ENCODE measurements at regions not wholly inside any gene's neighbourhood (a gene's known extent, or its start where the extent isn't known, plus 50 kb on each side); places are given as distances from the start of the nearest gene placed in this dataset.

- H3K4me3 ChIP-seq: no peak overlapping the region
- in situ Hi-C loops (cut with MboI) (no loop called here), intact Hi-C loops (cut with micrococcal nuclease) (no loop called here)
- no peaks in the 10 kb centered on the region for H4K20me1 ChIP-seq (replicated peaks; ENCODE audit: control insufficient read depth, insufficient read depth, low read length)
- H3K4me2 ChIP-seq (ENCODE audit: insufficient read depth, low read length): no peak overlapping the region
- FAIRE-seq: no peak
- ATAC-seq: no peak
- H3K79me2 ChIP-seq (ENCODE audit: control insufficient read depth, insufficient read depth, low read length): no peaks in the 10 kb centered on the region
- H3K36me3 ChIP-seq (ENCODE audit: control insufficient read depth, insufficient read depth, low read length): no peaks in the 10 kb centered on the region
- no TSS peak for BruUV-seq (replicated peaks)
- no peak for DNase-seq (ENCODE audit: extremely low read depth in 1 of 4, low spot score in 3 of 4)
- CTCF ChIA-PET (ENCODE audit: low intra/inter-chr PET ratio): no interaction called here
- no peak overlapping the region for H3K9ac ChIP-seq (ENCODE audit: insufficient read depth in 1 of 2, low read depth in 2 of 2, low read length in 2 of 2)
- no peak overlapping the region for H2AFZ ChIP-seq (ENCODE audit: low read depth, low read length)
- no peaks in the 10 kb centered on the region for H3K4me1 ChIP-seq (replicated peaks in 1 of 2; ENCODE audit: control insufficient read depth in 2 of 2, insufficient read depth in 2 of 2, low read length in 2 of 2)
- POLR2A ChIA-PET: no interaction called here
- TF ChIP-seq SAFB (IDR thresholded peaks at IDR 0.05; ENCODE audit: borderline replicate concordance, low read depth, low read length) (no peak), POLR2G (IDR thresholded peaks at IDR 0.05; ENCODE audit: low read depth, low read length) (no peak), ZNF639 (CRISPR knock-in tag; conservative IDR thresholded peaks at IDR 0.05 in 1 of 2, IDR thresholded peaks at IDR 0.05 in 1 of 2) (no peak), CEBPZ (IDR thresholded peaks at IDR 0.05; ENCODE audit: borderline replicate concordance, low read depth, low read length) (no peak), JUN (IDR thresholded peaks at IDR 0.05; ENCODE audit: borderline replicate concordance, low read depth, low read length) (no peak), JUN (CRISPR knock-in tag; IDR thresholded peaks at IDR 0.05; ENCODE audit: borderline replicate concordance) (no peak), ZNF830 (CRISPR knock-in tag; IDR thresholded peaks at IDR 0.05) (no peak), ZNF695 (CRISPR knock-in tag; IDR thresholded peaks at IDR 0.05) (no peak), NR2C1 (IDR thresholded peaks at IDR 0.05) (no peak), NR2C1 (tag; IDR thresholded peaks at IDR 0.05) (no peak), NCOA2 (IDR thresholded peaks at IDR 0.05; ENCODE audit: partially characterized antibody in 2 of 2) (no peak), TEAD1 (CRISPR knock-in tag; IDR thresholded peaks at IDR 0.05) (no peak)
- 0% methylated on average over 2 of the region's 2 CpGs for WGBS (ENCODE audit: insufficient coverage, low coverage, missing lambda C conversion rate)
- H3K27me3 ChIP-seq (ENCODE audit: control insufficient read depth in 2 of 2, insufficient read depth in 2 of 2, low read length in 2 of 2): no peaks in the 10 kb centered on the region
- H3K9me1 ChIP-seq (ENCODE audit: control insufficient read depth, insufficient read depth, low read length): no peaks in the 10 kb centered on the region
- no peaks in the 10 kb centered on the region for H3K9me3 ChIP-seq (replicated peaks; ENCODE audit: control insufficient read depth, insufficient read depth, low read depth, low read length)
- no peak overlapping the region for H3K27ac ChIP-seq (ENCODE audit: extremely low read depth, low read depth, low read length)
Observed at GRCh38 chr9:82808478-82808877, 254.5 kb downstream of the RASEF start.

All from K562 (cell line).